GM12878 (cell line): ENCODE measurements at regions not wholly inside any gene's neighbourhood (a gene's known extent, or its start where the extent isn't known, plus 50 kb on each side); places are given as distances from the start of the nearest gene placed in this dataset.

Source experiments
- BCL11A ChIP-seq: IDR thresholded peaks from 2 replicates; pipeline ENCODE4 v1.6.1; 2011; ENCODE audit warnings: low read depth, low read length
- ELK1 ChIP-seq: IDR thresholded peaks from 2 replicates; pipeline ENCODE4 v1.6.1; 2012; ENCODE audit warnings: low read depth, low read length, improper control_type of control experiment
- GATAD2B ChIP-seq: fragments of 450-650 bp; conservative IDR thresholded peaks from 2 replicates; pipeline ENCODE4 v1.6.1; 2017; ENCODE audit warnings: low read depth, mild to moderate bottlenecking, moderate library complexity
- NKRF ChIP-seq: fragments of 450-650 bp; conservative IDR thresholded peaks from 2 replicates; pipeline ENCODE4 v1.6.1; 2017; ENCODE audit warnings: mild to moderate bottlenecking, moderate library complexity
- PML ChIP-seq: IDR thresholded peaks from 2 replicates; pipeline ENCODE4 v1.6.1; 2012; ENCODE audit warnings: low read length, inconsistent platforms
- RB1 ChIP-seq: fragments of 450-650 bp; formaldehyde crosslinking; IDR thresholded peaks from 2 replicates; pipeline ENCODE4 v1.6.1; 2017; ENCODE audit warnings: mild to moderate bottlenecking, borderline replicate concordance
- SMAD1 ChIP-seq: fragments of 450-650 bp; IDR thresholded peaks from 2 replicates; pipeline ENCODE4 v1.6.1; 2018; ENCODE audit warnings: mild to moderate bottlenecking, low read depth; ENCODE audit not compliant: partially characterized antibody
- SUPT20H ChIP-seq: IDR thresholded peaks from 2 replicates; pipeline ENCODE4 v1.6.1; 2011; ENCODE audit warnings: low read depth, mild to moderate bottlenecking, low read length, moderate library complexity, borderline replicate concordance; ENCODE audit not compliant: control insufficient read depth
- TCF7 ChIP-seq: IDR thresholded peaks from 2 replicates; pipeline ENCODE4 v1.6.1; 2014; ENCODE audit warnings: antibody characterized with exemption, borderline replicate concordance
- ZNF687 ChIP-seq: fragments of 450-650 bp; IDR thresholded peaks from 2 replicates; pipeline ENCODE4 v1.6.1; 2017; ENCODE audit warnings: mild to moderate bottlenecking, moderate library complexity

DNA sequence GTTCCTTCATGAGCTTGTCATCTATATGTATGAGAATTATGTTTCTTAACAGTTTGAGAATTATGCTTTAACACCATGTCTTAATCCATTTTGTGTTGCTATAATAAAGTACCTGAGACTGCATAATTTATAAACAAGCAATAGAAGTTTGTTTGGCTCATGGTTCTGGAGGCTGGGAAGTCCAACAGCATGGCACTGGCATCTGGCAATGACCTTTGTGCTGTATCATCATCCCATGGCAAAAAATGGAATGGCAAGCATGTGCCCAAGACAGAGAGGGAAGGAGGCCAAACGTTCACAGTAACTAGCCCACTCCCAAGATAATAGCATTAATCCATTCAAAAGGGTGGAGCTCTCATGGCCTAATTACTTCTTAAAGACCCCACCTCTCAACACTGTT, 67.6 kb downstream of the MTX3 start (continued):
- no peak for TF ChIP-seq NKRF
- no peak for TF ChIP-seq ELK1
- no peak for TF ChIP-seq BCL11A
- no peak for TF ChIP-seq TCF7
- TF ChIP-seq ZNF687, result no peak
- no peak for TF ChIP-seq SMAD1
- no peak for TF ChIP-seq GATAD2B
- no peak for TF ChIP-seq RB1
- no peak for TF ChIP-seq SUPT20H
- TF ChIP-seq PML, result no peak
